Neural progenitor cell (in vitro differentiated cells): ENCODE measurements at regions not wholly inside any gene's neighbourhood (a gene's known extent, or its start where the extent isn't known, plus 50 kb on each side); places are given as distances from the start of the nearest gene placed in this dataset.

Experiments used
- DNase-seq: peaks from one replicate; pipeline ENCODE4 v3.0.0-alpha.2; 2016; ENCODE audit warnings: low spot score
- H2AFZ ChIP-seq: fragments of 200-600 bp; sonication (generic); replicated peaks from 2 replicates; pipeline ENCODE4 v1.6.1; 2016; ENCODE audit warnings: antibody characterized with exemption
- H3F3A ChIP-seq: fragments of 200-600 bp; sonication (generic); 2 replicates; pipeline ENCODE4 v1.6.1; 2016; ENCODE audit warnings: antibody characterized with exemption, low read depth
- H3K27ac ChIP-seq: fragments of 200-600 bp; sonication (generic); 2 replicates; pipeline ENCODE4 v1.5.1; 2016; ENCODE audit warnings: mild to moderate bottlenecking
- H3K27me3 ChIP-seq: fragments of 200-600 bp; sonication (generic); 2 replicates; pipeline ENCODE4 v1.6.1; 2016; ENCODE audit warnings: mild to moderate bottlenecking, moderate library complexity
- H3K36me3 ChIP-seq: fragments of 200-600 bp; sonication (generic); 2 replicates; pipeline ENCODE4 v1.5.1; 2016
- H3K4me1 ChIP-seq: fragments of 200-600 bp; sonication (generic); 2 replicates; pipeline ENCODE4 v1.6.1; 2016; ENCODE audit warnings: mixed run types
- H3K4me2 ChIP-seq: fragments of 200-600 bp; sonication (generic); 2 replicates; pipeline ENCODE4 v1.6.1; 2016
- H3K4me3 ChIP-seq: fragments of 200-600 bp; sonication (generic); 2 replicates; pipeline ENCODE4 v1.5.1; 2016
- H3K79me2 ChIP-seq: fragments of 200-600 bp; sonication (generic); 2 replicates; pipeline ENCODE4 v1.6.1; 2016; ENCODE audit warnings: low read depth
- H3K9ac ChIP-seq: fragments of 200-600 bp; sonication (generic); 2 replicates; pipeline ENCODE4 v1.6.1; 2016
- H3K9me3 ChIP-seq: fragments of 200-600 bp; sonication (generic); 2 replicates; pipeline ENCODE4 v1.5.1; 2016; ENCODE audit warnings: low read depth
- H4K20me1 ChIP-seq: fragments of 200-600 bp; sonication (generic); 2 replicates; pipeline ENCODE4 v1.6.1; 2016; ENCODE audit warnings: low read depth
- H3K27ac Mint-ChIP-seq: 3 replicates; pipeline ENCODE4 v1.8.0; 2021; ENCODE audit warnings: mixed read lengths
- H3K27me3 Mint-ChIP-seq: 2 replicates; pipeline ENCODE4 v1.8.0; 2022; ENCODE audit warnings: low read depth, mild to moderate bottlenecking, inconsistent platforms, moderate library complexity, mixed read lengths; ENCODE audit not compliant: insufficient read depth
- H3K36me3 Mint-ChIP-seq: 3 replicates; pipeline ENCODE4 v1.8.0; 2021; ENCODE audit warnings: mixed read lengths
- H3K4me1 Mint-ChIP-seq: 3 replicates; pipeline ENCODE4 v1.8.0; 2021; ENCODE audit warnings: mixed read lengths
- H3K4me3 Mint-ChIP-seq: 3 replicates; pipeline ENCODE4 v1.8.0; 2021; ENCODE audit warnings: mild to moderate bottlenecking, moderate library complexity, mixed read lengths
- H3K9me3 Mint-ChIP-seq: 3 replicates; pipeline ENCODE4 v1.8.0; 2020; ENCODE audit warnings: mixed read lengths
- CTCF ChIP-seq: fragments of 200-600 bp; sonication (generic); IDR thresholded peaks from 2 replicates; pipeline ENCODE4 v1.5.1; 2017; ENCODE audit warnings: antibody characterized with exemption, mild to moderate bottlenecking
- EZH2 ChIP-seq: fragments of 200-600 bp; sonication (generic); IDR thresholded peaks from 2 replicates; pipeline ENCODE4 v1.6.1; 2017; ENCODE audit warnings: antibody characterized with exemption, mild to moderate bottlenecking, moderate library complexity
- EZH2phosphoT487 ChIP-seq: fragments of 200-600 bp; sonication (generic); IDR thresholded peaks from 2 replicates; pipeline ENCODE4 v1.6.1; 2017; ENCODE audit warnings: antibody characterized with exemption

- H3K4me3 Mint-ChIP-seq, result no peak overlapping the region
- H3F3A ChIP-seq, result no peaks in the 10 kb centered on the region
- no peaks in the 10 kb centered on the region for H3K27me3 Mint-ChIP-seq
- H3K4me3 ChIP-seq, result no peak overlapping the region
- H2AFZ ChIP-seq, result no peak overlapping the region
- peaks cover 15% of the 10 kb centered on the region for H3K27me3 ChIP-seq
- H3K27ac Mint-ChIP-seq, result no peak overlapping the region
- H3K79me2 ChIP-seq, result no peaks in the 10 kb centered on the region
- DNase-seq, result no peak
- no peak overlapping the region for H3K27ac ChIP-seq
- no peaks in the 10 kb centered on the region for H3K36me3 Mint-ChIP-seq
- H3K9me3 Mint-ChIP-seq, result no peaks in the 10 kb centered on the region
- H3K4me1 ChIP-seq, result no peaks in the 10 kb centered on the region
- H3K9me3 ChIP-seq, result no peaks in the 10 kb centered on the region
- no peak overlapping the region for H3K4me2 ChIP-seq
- H3K4me1 Mint-ChIP-seq, result no peaks in the 10 kb centered on the region
- no peak for TF ChIP-seq CTCF
- H4K20me1 ChIP-seq, result peaks cover 6% of the 10 kb centered on the region
- no peaks in the 10 kb centered on the region for H3K36me3 ChIP-seq
- no peak overlapping the region for H3K9ac ChIP-seq
Measured at GRCh38 chr10:130921911-130922440, 389.5 kb downstream of the TCERG1L start.

- H3K4me1 ChIP-seq, result no peaks in the 10 kb centered on the region
- H3K4me3 ChIP-seq, result no peak overlapping the region
- no peak overlapping the region for H2AFZ ChIP-seq
- no peak overlapping the region for H3K9ac ChIP-seq
- peaks cover 15% of the 10 kb centered on the region for H3K27me3 ChIP-seq
- no peak overlapping the region for H3K27ac ChIP-seq
- H3K36me3 ChIP-seq, result no peaks in the 10 kb centered on the region
- H3K9me3 ChIP-seq, result no peaks in the 10 kb centered on the region
- H3K79me2 ChIP-seq, result no peaks in the 10 kb centered on the region
- no peak overlapping the region for H3K27ac Mint-ChIP-seq
- TF ChIP-seq CTCF (no peak), EZH2 (no peak), EZH2phosphoT487 (no peak)
- no peaks in the 10 kb centered on the region for H3F3A ChIP-seq
- peaks cover 6% of the 10 kb centered on the region for H4K20me1 ChIP-seq
- no peak for DNase-seq
- H3K4me1 Mint-ChIP-seq, result no peaks in the 10 kb centered on the region
- H3K9me3 Mint-ChIP-seq, result no peaks in the 10 kb centered on the region
- no peak overlapping the region for H3K4me2 ChIP-seq
- H3K36me3 Mint-ChIP-seq, result no peaks in the 10 kb centered on the region
- H3K4me3 Mint-ChIP-seq, result no peak overlapping the region
- H3K27me3 Mint-ChIP-seq, result no peaks in the 10 kb centered on the region
Measured at GRCh38 chr10:130923596-130923995, 387.9 kb downstream of the TCERG1L start.

GRCh38 chr10:130924138-130924819 lies 387.2 kb downstream of the TCERG1L start:
- Histone ChIP-seq H4K20me1 (peaks cover 6% of the 10 kb centered on the region), H3K9ac (no peak overlapping the region), H3K4me2 (no peak overlapping the region), H3K27ac (no peak overlapping the region), H3K36me3 (no peaks in the 10 kb centered on the region), H3F3A (no peaks in the 10 kb centered on the region), H3K4me3 (no peak overlapping the region), H3K4me1 (no peaks in the 10 kb centered on the region), H3K9me3 (no peaks in the 10 kb centered on the region), H3K27me3 (peaks cover 15% of the 10 kb centered on the region), H2AFZ (no peak overlapping the region), H3K79me2 (no peaks in the 10 kb centered on the region)
- TF ChIP-seq CTCF, result no peak
- TF ChIP-seq EZH2phosphoT487, result no peak
- TF ChIP-seq EZH2, result no peak
- Mint-ChIP-seq H3K27me3 (peaks cover under 1% of the 10 kb centered on the region), H3K27ac (no peak overlapping the region), H3K36me3 (no peaks in the 10 kb centered on the region), H3K4me1 (no peaks in the 10 kb centered on the region), H3K9me3 (no peaks in the 10 kb centered on the region), H3K4me3 (no peak overlapping the region)
- peak; percentile 87 for DNase-seq
